ENCODE measurements at regions not wholly inside any gene's neighbourhood (a gene's known extent, or its start where the extent isn't known, plus 50 kb on each side); places are given as distances from the start of the nearest gene placed in this dataset.
"Not testable (repeated sequence)": the region's sequence is repeated elsewhere in the genome, so short reads cannot be mapped to it uniquely, and the experiment has no call there.

DNA sequence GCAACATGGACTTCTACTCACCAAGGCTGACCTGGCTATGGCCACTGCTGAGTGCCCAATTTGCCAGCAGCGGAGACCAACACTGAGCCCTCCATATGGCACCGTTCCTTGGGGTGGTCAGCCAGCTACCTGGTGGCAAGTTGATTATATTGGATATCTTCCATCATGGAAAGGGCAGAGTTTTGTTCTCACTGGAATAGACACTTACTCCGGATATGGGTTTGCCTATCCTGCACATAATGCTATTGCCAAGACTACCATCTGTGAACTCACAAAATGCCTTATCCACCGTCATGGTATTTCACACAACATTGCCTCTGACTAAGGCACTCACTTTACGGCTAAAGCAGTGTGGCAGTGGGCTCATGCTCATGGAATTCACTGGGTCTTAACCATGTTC, 54.5 kb upstream of the KIAA0040 start:
- WGBS (ENCODE audit: insufficient coverage): 98% methylated on average over 4 of the region's 5 CpGs
- H3K27ac ChIP-seq (ENCODE audit: insufficient read depth in 1 of 2, low read depth in 1 of 2, low read length in 2 of 2, poor library complexity in 1 of 2, severe bottlenecking in 2 of 2); DNase-seq; H3K4me3 ChIP-seq (ENCODE audit: control insufficient read depth in 1 of 7, extremely low read depth in 1 of 7, insufficient read depth in 4 of 7, low read depth in 2 of 7, low read length in 6 of 7); H3K4me1 ChIP-seq (ENCODE audit: control extremely low read depth in 1 of 4, control insufficient read depth in 4 of 4, insufficient read depth in 4 of 4, low read length in 3 of 4); H3K27me3 ChIP-seq (replicated peaks in 2 of 5; ENCODE audit: control insufficient read depth in 4 of 5, insufficient read depth in 5 of 5, low read length in 4 of 5); CTCF ChIA-PET; POLR2A ChIA-PET; H3K36me3 ChIP-seq (ENCODE audit: control insufficient read depth in 4 of 4, insufficient read depth in 4 of 4, low read length in 3 of 4): not testable (repeated sequence)
- H3K9me3 ChIP-seq (ENCODE audit: control extremely low read depth in 1 of 5, control insufficient read depth in 4 of 5, insufficient read depth in 2 of 5, low read depth in 1 of 5, low read length in 4 of 5): peaks cover 0 to 13% (median 4%) of the 10 kb centered on the region in 5 experiments

DNA sequence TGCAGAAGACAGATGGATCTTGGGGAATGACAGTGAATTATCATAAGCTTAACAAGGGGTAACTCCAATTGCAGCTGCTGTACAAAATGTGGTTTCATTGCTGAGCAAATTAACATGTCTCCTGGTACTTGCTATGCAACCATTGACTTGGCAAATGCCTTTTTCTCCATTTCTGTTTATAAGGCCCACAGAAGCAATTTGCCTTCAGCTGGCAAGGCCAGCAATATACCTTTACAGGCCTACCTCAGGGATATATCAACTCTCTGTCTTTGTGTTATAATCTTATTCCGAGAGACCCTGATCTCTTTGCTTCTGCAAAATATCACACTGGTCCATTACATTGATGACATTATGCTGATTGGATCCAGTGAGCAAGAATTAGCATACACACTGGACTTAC, 52.7 kb upstream of the KIAA0040 start:
- 100% methylated on average over 1 of the region's 1 CpG for WGBS (ENCODE audit: insufficient coverage)
- no peaks in the 10 kb centered on the region for H3K36me3 ChIP-seq (ENCODE audit: control insufficient read depth in 4 of 4, insufficient read depth in 4 of 4, low read length in 3 of 4)
- POLR2A ChIA-PET: no interaction called here
- H3K27ac ChIP-seq (ENCODE audit: insufficient read depth in 1 of 2, low read depth in 1 of 2, low read length in 2 of 2, poor library complexity in 1 of 2, severe bottlenecking in 2 of 2): no peak overlapping the region
- DNase-seq: no peak
- H3K27me3 ChIP-seq (replicated peaks in 2 of 5; ENCODE audit: control insufficient read depth in 4 of 5, insufficient read depth in 5 of 5, low read length in 4 of 5): no peaks in the 10 kb centered on the region
- H3K4me3 ChIP-seq (ENCODE audit: control insufficient read depth in 1 of 7, extremely low read depth in 1 of 7, insufficient read depth in 4 of 7, low read depth in 2 of 7, low read length in 6 of 7): no peak overlapping the region
- peaks cover 0 to 10% (median 4%) of the 10 kb centered on the region in 5 experiments for H3K9me3 ChIP-seq (ENCODE audit: control extremely low read depth in 1 of 5, control insufficient read depth in 4 of 5, insufficient read depth in 2 of 5, low read depth in 1 of 5, low read length in 4 of 5)
- CTCF ChIA-PET: no interaction called here
- H3K4me1 ChIP-seq (ENCODE audit: control extremely low read depth in 1 of 4, control insufficient read depth in 4 of 4, insufficient read depth in 4 of 4, low read length in 3 of 4): no peaks in the 10 kb centered on the region

DNA sequence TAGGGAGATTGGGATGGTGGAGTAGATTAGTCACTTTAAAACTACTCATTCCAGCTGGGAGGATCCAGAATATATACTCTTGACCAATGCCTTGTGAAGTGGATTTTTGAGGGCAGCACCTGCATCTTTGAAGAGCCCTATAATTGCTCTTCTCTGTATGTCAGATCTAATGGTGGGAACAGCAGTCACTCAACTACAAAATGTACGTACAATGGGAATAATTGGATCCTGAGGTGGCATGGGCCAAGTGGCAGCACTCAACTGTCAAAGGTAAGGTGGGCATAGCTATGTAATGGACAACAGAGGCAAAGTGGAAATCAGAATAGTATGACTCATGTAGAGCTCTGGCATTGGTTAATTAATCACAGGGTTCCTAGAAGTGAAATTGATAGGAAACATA, 51.6 kb upstream of the KIAA0040 start:
- ChIA-PET CTCF (no interaction called here), POLR2A (no interaction called here)
- Histone ChIP-seq H3K9me3 (ENCODE audit: control extremely low read depth in 1 of 5, control insufficient read depth in 4 of 5, insufficient read depth in 2 of 5, low read depth in 1 of 5, low read length in 4 of 5) (peaks cover 0 to 10% (median 4%) of the 10 kb centered on the region in 5 experiments), H3K27ac (ENCODE audit: insufficient read depth in 1 of 2, low read depth in 1 of 2, low read length in 2 of 2, poor library complexity in 1 of 2, severe bottlenecking in 2 of 2) (no peak overlapping the region), H3K4me3 (ENCODE audit: control insufficient read depth in 1 of 7, extremely low read depth in 1 of 7, insufficient read depth in 4 of 7, low read depth in 2 of 7, low read length in 6 of 7) (no peak overlapping the region), H3K27me3 (replicated peaks in 2 of 5; ENCODE audit: control insufficient read depth in 4 of 5, insufficient read depth in 5 of 5, low read length in 4 of 5) (no peaks in the 10 kb centered on the region), H3K36me3 (ENCODE audit: control insufficient read depth in 4 of 4, insufficient read depth in 4 of 4, low read length in 3 of 4) (no peaks in the 10 kb centered on the region), H3K4me1 (ENCODE audit: control extremely low read depth in 1 of 4, control insufficient read depth in 4 of 4, insufficient read depth in 4 of 4, low read length in 3 of 4) (no peaks in the 10 kb centered on the region)
- DNase-seq: no peak
- 100% methylated on average over 1 of the region's 1 CpG for WGBS (ENCODE audit: insufficient coverage)

All from common myeloid progenitor, CD34-positive (primary cell).